ENCODE measurements at regions not wholly inside any gene's neighbourhood (a gene's known extent, or its start where the extent isn't known, plus 50 kb on each side); places are given as distances from the start of the nearest gene placed in this dataset.
"Not testable (repeated sequence)": the region's sequence is repeated elsewhere in the genome, so short reads cannot be mapped to it uniquely, and the experiment has no call there.

- DNase-seq = no peak
Observed at GRCh38 chr17:6893382-6894205, 62.1 kb upstream of the TEKT1 start.

DNA sequence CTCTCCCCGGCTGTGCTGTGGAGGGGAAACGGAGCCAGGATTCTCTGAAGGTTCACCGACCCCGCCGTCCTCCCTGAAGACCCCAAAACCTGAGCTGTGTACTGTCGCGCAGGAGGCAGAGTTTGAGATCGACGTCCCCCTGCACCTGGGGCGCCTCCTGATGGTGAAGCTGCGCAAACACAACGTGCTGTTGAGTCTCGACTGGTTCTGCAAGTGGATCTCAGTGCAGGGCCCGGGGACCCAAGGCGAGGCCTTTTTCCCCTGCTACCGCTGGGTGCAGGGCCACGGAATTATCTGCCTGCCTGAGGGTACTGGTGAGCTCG is 62.6 kb upstream of the TEKT1 start:
- DNase-seq = peak; percentile 22

- DNase-seq = no peak
Observed at GRCh38 chr17:6901086-6901485, 69.6 kb upstream of the TEKT1 start.

GRCh38 chr17:6903326-6903900 is 71.9 kb upstream of the TEKT1 start:
- no peak for DNase-seq

DNA sequence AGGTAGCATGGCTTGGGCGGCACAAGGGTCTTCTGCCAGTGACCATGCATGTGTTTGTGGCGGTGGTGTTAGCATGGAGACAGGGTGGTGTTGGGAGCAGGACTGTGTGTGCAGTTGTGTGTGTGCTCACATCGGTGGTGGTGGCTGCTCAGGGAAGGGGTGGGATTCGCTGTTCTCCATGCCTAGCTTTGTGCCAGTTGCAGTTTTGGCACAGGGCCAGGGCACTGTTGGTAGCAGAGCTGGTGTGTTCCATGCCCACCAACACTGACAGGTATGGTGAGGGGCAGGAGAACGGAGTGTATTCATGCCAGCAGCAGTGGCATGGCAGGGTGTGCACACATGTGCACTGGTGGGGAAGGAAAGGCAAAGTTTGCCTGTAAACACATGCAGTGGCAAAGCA is 77.3 kb upstream of the TEKT1 start:
- no peak for DNase-seq

DNA sequence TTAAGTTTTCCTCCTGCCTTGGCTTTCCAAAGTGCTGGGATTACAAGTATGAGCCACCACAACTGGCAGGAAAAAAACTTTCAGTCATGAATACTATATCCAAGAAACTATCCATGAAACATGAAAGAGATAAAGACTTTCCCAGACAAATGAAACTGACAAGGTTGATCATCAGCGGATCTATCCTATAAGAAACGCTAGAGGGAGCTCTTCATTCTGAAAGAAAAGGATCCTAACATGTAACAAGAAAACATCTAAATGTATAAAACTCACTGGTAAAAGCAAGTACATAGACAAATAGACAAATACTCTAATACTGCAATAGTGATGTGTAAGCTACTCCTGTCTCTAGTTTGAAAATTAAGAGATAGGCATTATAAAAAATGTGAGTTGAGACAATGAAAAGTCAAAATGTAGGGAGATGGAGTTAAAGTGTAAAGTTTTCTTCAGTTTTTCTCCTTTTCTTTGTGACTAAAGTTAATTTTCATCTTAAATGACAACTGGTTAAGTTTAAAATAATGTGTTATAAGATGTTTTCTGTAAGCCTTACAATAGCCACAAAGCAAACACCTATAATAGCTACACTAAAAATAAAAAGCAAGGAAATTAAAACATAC is 79.6 kb upstream of the TEKT1 start:
- DNase-seq = peak; percentile 49

- peak; percentile 22 for DNase-seq
Observed at GRCh38 chr17:6912110-6913051, 80.9 kb upstream of the TEKT1 start.

GRCh38 chr17:6913608-6914443 is 82.0 kb upstream of the ALOX12 start:
- peak; percentile 76 for DNase-seq

DNA sequence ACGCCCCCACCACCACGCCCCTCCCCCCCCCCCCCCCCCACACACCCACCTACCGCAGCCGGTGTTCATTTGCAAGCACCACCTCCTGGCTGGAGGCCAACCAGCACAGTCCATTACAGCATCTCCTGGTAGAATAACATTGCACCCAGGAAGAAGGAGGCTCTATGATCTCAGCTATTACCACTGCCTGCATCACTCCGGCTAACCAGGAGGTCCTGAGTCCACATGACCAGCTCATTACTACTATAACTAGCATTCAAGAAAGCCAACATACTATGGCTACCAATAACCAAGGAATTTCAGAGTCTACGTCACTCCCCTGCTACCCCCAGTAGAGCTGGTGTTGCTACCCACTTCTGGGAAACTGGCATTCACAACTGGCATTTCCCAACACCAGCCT is 81.1 kb upstream of the ALOX12 start:
- DNase-seq = no peak

DNA sequence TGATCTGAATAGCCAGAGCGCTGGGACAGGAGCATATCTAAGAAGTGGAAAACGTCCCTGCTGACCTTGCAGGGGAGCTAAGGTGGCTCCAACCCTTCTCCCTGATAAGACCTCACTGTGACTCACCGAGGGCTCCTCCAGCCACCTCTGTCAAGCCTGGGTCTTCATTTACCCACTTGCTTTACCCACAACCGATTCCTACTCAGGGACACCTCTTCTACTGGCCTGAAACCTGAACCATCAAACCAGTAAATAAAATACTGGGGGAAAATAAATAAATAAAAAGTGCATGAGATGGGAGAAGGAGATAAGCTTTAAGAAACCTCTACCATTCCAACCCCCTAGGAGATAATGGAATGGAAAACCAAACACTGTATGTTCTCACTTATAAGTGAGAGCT is 80.2 kb upstream of the ALOX12 start:
- no peak for DNase-seq

DNA sequence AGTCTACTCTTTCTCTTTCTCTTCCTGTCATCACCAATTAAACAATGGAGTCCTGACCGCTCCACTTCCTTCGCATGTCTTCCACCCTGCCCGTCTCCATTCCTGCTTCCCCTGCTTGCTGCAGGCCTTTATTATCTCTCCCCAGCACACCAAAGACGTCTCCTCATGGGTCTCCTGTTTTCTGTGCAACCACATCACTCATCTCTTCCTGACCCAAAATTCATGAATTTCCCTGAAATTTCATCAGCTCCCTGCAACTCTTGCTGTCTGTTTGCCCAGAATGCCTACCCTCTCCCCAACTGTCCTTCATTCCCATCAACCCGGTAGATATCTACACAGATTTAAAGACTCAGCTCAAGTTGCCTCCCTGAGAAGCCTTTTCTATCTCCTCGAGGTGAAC is 76.7 kb upstream of the ALOX12 start:
- no peak for DNase-seq

DNA sequence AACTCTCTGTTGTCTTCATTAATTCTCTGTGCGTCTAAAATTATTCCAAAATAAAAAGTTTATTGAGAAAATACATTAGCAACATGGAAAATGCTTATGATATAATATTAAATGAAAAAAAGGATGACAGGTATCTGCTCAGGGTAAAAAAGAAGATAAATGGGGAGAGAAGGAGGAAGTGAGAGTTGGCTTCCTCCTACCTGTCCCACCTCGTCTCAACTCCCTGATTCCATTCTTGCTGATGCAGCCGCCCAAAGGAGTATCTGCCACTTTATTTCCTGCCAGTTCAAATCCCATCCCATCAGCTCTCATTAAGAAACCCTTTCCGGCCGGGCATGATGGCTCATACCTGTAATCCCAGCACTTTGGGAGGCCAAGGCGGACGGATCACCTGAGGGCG is 72.5 kb upstream of the ALOX12 start:
- DNase-seq = no peak

- DNase-seq = no peak
Observed at GRCh38 chr17:6924208-6924607, 71.6 kb upstream of the ALOX12 start.

GRCh38 chr17:6926667-6927066 is 69.2 kb upstream of the ALOX12 start:
- DNase-seq = no peak

DNA sequence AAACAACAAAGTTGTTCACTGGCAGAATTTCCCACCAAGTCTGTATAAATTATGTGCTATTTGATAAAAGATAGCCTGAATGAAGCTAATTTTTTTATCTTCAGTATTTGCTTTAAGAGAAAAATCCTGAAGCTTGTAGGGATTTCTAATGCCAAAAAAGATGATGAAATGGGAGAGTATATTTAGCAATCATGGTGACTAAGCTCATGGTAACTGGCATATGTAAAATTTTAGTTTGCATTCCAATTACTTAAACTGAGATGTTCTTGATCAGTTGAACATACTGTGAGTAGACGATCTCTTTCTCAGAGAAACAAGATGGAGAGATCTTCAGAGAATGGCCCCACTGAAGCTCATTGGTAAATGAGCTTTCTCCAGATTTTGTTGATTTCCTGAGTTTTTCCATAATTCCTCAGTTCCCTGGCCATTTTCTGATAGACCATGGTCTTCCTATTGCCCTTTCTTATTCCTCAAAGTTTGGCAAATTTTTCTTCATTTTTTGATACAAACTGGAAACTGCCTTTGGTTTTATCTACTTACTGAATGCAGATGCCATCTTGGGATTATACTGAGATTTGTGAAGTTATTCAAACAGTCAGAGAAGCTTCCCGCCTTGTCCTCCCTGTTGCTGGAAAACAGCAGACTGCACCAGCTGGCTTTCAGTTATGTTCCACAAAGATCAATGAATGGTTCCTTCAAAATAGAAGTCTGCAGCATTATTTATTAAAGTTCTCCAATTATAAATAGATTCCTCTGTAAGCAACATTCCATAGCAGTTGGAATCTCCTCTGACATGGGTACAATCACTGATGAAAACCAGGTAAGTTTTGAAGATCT is 68.3 kb upstream of the ALOX12 start:
- DNase-seq = no peak

- DNase-seq = no peak
Observed at GRCh38 chr17:6928193-6928592, 67.7 kb upstream of the ALOX12 start.

DNA sequence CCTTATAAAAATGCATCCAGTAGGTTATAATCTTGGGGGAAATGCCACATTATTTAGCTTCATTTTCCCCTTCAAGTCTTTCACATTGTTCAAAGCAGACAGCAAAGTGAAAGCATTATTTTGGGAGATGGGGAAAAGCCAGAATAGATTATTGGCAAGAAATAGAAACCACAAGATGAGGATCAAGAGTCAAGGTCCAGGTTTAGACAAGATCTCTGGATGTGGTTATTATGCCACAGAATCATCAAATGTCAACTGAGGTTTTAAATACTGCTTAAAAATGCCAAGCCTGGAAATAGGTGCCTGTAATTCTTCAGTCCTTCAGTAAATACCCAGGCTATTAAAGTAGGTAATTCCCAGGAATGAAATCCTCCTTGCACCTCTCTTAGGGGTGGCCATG is 65.1 kb upstream of the ALOX12 start:
- DNase-seq = no peak

DNA sequence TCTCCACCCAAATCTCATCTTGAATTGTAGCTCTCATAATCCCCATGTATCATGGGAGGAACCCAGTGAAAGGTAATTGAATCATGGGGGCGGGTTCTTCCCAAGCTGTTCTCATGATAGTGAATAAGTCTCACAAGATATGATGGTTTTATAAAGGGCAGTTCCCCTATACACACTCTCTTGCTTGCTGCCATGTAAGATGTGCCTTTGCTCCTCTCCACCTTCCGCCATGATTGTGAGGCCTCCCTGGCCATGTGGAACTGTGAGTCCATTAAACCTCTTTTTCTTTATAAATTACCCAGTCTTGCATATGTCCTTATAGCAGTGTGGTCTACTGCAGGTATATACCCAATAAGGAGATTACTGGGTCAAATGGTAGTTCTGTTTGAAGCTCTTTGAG is 61.3 kb upstream of the ALOX12 start:
- not testable (repeated sequence) for DNase-seq

DNA sequence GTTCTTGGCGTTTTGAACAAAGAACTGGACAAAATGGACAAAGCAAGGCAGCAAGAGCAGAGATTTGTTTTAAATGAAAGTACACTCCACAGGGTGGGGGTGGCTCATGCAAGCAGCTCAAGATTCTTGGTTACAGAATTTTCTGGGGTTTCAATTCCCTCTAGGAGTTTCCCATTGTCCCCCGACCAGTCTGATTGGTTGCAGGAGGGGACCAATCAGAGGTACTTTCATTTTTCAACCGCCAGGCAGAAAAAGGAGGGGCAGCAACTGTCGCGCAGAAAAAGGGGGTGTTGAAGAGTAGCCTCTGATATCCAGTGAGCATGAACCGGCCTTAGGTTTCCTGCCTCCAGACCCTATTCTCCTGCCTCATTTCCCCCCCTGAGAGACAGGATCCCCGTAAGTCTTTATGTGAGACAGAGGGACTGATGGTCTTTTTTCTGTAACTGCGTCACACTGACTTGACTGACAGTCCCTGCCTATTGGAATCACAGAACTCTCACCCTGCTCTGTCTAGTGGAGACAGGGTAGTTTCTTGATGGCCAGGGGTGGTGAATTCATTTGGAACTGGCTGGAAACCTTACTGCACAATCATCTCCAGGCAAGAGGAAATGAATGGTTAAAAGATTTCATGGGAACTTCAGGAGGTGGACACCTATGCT is 59.4 kb upstream of the ALOX12 start:
- no peak for DNase-seq

- DNase-seq = no peak
Observed at GRCh38 chr17:6938637-6939036, 57.2 kb upstream of the ALOX12 start.

DNA sequence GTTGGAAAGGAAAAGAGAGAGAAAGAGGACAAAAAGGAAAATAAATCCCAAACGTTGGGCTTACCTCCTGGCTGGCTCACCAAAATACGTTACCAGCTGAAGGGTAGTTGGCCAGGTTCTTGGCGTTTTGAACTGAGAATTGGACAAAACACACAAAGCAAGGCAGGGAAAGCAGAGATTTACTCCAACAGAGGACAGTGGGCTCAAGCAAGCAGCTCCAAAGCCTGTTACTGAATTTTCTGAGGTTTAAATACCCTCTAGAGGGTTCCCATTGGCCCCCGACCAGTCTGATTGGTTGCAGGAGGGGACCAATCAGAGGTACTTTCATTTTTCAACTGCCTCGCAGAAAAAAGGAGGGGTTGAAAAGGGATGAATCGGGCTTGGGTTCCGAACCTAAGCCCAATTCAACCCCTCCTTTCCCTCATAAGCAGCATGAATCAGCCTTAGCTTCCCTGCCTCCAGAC is 55.6 kb upstream of the ALOX12 start:
- DNase-seq = no peak

Measured in activated CD4-positive, alpha-beta T cell treated with anti-CD3 and anti-CD28 coated beads, Interleukin-2, Interleukin-6, amounts not matched to agents 100 ng/mL and 50 ng/mL, durations not matched to agents 16 hours and 8 hours (primary cell).